ENCODE measurements at regions not wholly inside any gene's neighbourhood (a gene's known extent, or its start where the extent isn't known, plus 50 kb on each side); places are given as distances from the start of the nearest gene placed in this dataset.

DNA sequence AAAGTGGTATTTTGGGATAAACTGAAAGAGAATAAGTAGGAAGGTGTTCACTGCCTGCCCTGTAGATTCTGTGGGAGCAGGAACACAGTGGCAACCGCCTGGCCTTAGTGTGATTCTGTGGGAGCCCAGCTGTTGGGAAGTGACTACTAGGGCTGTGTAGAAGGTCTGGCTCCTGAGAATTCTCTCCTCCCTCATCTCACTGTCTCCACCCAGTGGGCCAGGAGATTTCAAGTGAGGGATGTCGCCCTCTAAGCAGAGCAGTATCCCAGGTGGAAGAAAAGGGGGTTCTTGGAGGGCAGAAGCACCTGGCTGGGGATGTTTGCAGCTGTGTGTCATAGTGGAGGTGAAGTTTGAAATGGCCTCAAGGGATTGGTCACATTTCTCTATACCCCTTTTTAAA is 113.7 kb downstream of the TBC1D30 start:
- Mint-ChIP-seq H3K4me1 (ENCODE audit: insufficient read depth, unreplicated experiment) (no peaks in the 10 kb centered on the region), H3K9me3 (ENCODE audit: unreplicated experiment) (no peaks in the 10 kb centered on the region), H3K4me3 (ENCODE audit: unreplicated experiment) (no peak overlapping the region), H3K36me3 (ENCODE audit: insufficient read depth, unreplicated experiment) (no peaks in the 10 kb centered on the region), H3K27me3 (ENCODE audit: insufficient read depth, unreplicated experiment) (peaks cover 29% of the 10 kb centered on the region), H3K27ac (ENCODE audit: low read depth, unreplicated experiment) (no peak overlapping the region)
- intact Hi-C loops (cut with micrococcal nuclease): no loop called here
- CTCF ChIA-PET: no interaction called here
- BruUV-seq (replicated peaks): no TSS peak
- no peak for DNase-seq (ENCODE audit: unreplicated experiment)
- TF ChIP-seq, protein P1, sequence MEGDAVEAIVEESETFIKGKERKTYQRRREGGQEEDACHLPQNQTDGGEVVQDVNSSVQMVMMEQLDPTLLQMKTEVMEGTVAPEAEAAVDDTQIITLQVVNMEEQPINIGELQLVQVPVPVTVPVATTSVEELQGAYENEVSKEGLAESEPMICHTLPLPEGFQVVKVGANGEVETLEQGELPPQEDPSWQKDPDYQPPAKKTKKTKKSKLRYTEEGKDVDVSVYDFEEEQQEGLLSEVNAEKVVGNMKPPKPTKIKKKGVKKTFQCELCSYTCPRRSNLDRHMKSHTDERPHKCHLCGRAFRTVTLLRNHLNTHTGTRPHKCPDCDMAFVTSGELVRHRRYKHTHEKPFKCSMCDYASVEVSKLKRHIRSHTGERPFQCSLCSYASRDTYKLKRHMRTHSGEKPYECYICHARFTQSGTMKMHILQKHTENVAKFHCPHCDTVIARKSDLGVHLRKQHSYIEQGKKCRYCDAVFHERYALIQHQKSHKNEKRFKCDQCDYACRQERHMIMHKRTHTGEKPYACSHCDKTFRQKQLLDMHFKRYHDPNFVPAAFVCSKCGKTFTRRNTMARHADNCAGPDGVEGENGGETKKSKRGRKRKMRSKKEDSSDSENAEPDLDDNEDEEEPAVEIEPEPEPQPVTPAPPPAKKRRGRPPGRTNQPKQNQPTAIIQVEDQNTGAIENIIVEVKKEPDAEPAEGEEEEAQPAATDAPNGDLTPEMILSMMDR (IDR thresholded peaks at IDR 0.05; ENCODE audit: unreplicated experiment): no peak
- POLR2A ChIA-PET: no interaction called here

DNA sequence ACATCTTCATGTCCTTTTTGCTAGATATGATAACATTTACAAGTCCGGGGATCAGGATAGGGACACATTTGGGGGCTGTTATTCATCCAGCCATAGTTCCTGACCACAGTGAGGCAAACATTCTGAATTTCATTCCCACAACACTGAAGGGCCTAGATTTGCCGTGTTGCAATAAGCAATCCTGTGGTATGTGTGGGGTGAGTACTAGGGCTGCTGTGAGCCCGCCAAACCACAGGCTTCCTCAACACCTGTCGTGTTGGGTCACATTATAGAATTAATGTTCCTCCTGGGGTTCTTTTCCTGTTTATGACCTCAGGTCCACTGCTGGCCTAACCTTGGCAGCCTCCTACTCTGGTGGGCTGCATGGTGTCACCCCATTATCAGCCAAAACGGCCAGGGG is 119.2 kb downstream of the TBC1D30 start:
- Mint-ChIP-seq H3K27ac (ENCODE audit: low read depth, unreplicated experiment) (no peak overlapping the region), H3K27me3 (ENCODE audit: insufficient read depth, unreplicated experiment) (peaks cover 17% of the 10 kb centered on the region), H3K9me3 (ENCODE audit: unreplicated experiment) (no peaks in the 10 kb centered on the region), H3K4me3 (ENCODE audit: unreplicated experiment) (no peak overlapping the region), H3K36me3 (ENCODE audit: insufficient read depth, unreplicated experiment) (no peaks in the 10 kb centered on the region), H3K4me1 (ENCODE audit: insufficient read depth, unreplicated experiment) (no peaks in the 10 kb centered on the region)
- TF ChIP-seq, protein P1 (IDR thresholded peaks at IDR 0.05; ENCODE audit: unreplicated experiment): no peak
- CTCF ChIA-PET: no interaction called here
- DNase-seq (ENCODE audit: unreplicated experiment): peak; percentile 47
- no TSS peak for BruUV-seq (replicated peaks)
- POLR2A ChIA-PET: no interaction called here
- intact Hi-C loops (cut with micrococcal nuclease): no loop called here

DNA sequence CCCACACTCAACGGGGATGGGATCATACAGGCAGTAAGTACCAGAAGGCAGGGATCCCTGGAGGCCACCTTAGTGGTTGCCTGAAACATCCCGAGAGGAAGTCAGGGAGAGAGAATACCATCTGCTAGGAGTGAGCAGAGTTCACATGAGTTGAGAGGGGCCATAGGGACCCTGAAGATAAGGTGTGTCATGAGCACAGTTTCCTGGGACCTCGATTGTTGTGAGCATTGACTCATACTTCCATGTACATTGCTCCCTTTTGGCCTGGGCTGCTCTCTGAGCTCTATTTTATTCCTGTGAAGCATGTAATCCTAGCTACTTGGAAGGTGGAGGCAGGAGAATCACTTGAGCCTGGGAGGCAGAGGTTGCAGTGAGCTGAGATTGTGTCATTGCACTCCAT is 120.5 kb downstream of the TBC1D30 start:
- no peak for DNase-seq (ENCODE audit: unreplicated experiment)
- Mint-ChIP-seq H3K27ac (ENCODE audit: low read depth, unreplicated experiment) (no peak overlapping the region), H3K36me3 (ENCODE audit: insufficient read depth, unreplicated experiment) (no peaks in the 10 kb centered on the region), H3K27me3 (ENCODE audit: insufficient read depth, unreplicated experiment) (peaks cover 17% of the 10 kb centered on the region), H3K4me3 (ENCODE audit: unreplicated experiment) (no peak overlapping the region), H3K9me3 (ENCODE audit: unreplicated experiment) (no peaks in the 10 kb centered on the region), H3K4me1 (ENCODE audit: insufficient read depth, unreplicated experiment) (no peaks in the 10 kb centered on the region)
- ChIA-PET POLR2A (no interaction called here), CTCF (interaction anchor here (0.8 kb wide), 1 partner anchor 1509 kb away, joined by 3 read pairs; no protein-coding TSS in a partner anchor)
- intact Hi-C loops (cut with micrococcal nuclease): no loop called here
- no TSS peak for BruUV-seq (replicated peaks)
- TF ChIP-seq, protein P1 (IDR thresholded peaks at IDR 0.05; ENCODE audit: unreplicated experiment): no peak

DNA sequence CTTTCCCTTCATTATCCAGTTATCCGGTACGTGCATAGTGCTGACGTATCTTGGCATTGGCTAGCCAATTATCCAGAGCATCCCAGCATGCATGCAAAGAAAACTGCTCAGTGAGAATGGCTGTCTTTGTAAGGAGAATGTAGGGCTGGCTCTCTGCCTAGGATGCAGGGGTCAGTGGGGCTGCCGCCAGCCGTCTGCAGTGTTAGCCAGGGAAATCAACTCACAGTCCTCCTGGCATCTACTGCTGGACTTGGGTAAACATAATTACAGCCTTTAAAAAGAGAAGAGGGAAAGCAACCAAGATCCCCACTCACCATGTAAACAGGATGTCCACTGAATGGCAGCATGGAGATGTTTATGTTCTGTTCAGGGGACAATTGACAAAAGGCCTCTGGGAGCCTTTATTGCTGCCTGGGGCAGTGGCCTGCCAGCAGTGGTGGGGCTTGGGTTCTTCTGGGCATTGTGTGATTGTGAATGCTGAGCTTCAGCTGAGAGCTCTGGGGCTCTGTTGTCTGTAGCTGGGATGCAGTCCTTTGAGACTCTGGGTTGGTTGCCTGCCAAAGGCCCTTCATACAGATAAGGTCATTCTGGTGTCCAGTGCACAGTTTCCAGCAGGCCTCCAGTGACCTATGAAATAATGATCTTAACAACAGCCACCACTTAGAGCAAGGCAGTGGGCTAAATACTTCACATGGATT is 121.8 kb downstream of the TBC1D30 start:
- DNase-seq (ENCODE audit: unreplicated experiment): no peak
- BruUV-seq (replicated peaks): no TSS peak
- Mint-ChIP-seq H3K27me3 (ENCODE audit: insufficient read depth, unreplicated experiment) (peaks cover 26% of the 10 kb centered on the region), H3K36me3 (ENCODE audit: insufficient read depth, unreplicated experiment) (no peaks in the 10 kb centered on the region), H3K4me3 (ENCODE audit: unreplicated experiment) (no peak overlapping the region), H3K27ac (ENCODE audit: low read depth, unreplicated experiment) (no peak overlapping the region), H3K9me3 (ENCODE audit: unreplicated experiment) (no peaks in the 10 kb centered on the region), H3K4me1 (ENCODE audit: insufficient read depth, unreplicated experiment) (no peaks in the 10 kb centered on the region)
- CTCF ChIA-PET: no interaction called here
- TF ChIP-seq, protein P1 (IDR thresholded peaks at IDR 0.05; ENCODE audit: unreplicated experiment): no peak
- POLR2A ChIA-PET: no interaction called here
- intact Hi-C loops (cut with micrococcal nuclease): no loop called here

Measured in MCF 10A (cell line).